ENCODE measurements at regions not wholly inside any gene's neighbourhood (a gene's known extent, or its start where the extent isn't known, plus 50 kb on each side); places are given as distances from the start of the nearest gene placed in this dataset.

DNA sequence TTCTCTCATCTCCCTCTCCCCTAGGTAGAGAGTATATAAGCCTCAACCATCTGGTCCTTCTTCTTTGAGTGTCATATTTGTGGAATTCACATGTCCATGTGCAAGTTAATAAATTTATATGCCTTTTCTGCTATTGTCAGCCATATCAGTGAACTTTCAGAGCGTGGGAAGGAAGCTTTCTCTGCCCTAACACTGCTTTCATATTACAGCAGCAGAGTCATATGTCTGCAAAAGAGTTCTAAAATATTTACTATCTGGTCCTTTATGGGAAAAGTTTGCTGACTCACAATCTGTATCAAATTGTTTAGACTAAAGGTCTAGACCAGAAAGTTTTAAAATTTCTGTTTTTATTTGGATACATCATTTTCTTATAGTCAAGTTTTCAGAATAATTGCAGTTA is 669.0 kb downstream of the LRRC70 start:
- ChIA-PET CTCF (interaction anchor here (0.5 kb wide), 1 partner anchor 258 kb away, joined by 5 read pairs; no protein-coding TSS in a partner anchor), POLR2A (ENCODE audit: low non-redundant PET) (no interaction called here)
- TF ChIP-seq, protein P1, sequence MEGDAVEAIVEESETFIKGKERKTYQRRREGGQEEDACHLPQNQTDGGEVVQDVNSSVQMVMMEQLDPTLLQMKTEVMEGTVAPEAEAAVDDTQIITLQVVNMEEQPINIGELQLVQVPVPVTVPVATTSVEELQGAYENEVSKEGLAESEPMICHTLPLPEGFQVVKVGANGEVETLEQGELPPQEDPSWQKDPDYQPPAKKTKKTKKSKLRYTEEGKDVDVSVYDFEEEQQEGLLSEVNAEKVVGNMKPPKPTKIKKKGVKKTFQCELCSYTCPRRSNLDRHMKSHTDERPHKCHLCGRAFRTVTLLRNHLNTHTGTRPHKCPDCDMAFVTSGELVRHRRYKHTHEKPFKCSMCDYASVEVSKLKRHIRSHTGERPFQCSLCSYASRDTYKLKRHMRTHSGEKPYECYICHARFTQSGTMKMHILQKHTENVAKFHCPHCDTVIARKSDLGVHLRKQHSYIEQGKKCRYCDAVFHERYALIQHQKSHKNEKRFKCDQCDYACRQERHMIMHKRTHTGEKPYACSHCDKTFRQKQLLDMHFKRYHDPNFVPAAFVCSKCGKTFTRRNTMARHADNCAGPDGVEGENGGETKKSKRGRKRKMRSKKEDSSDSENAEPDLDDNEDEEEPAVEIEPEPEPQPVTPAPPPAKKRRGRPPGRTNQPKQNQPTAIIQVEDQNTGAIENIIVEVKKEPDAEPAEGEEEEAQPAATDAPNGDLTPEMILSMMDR (conservative IDR thresholded peaks at IDR 0.05; ENCODE audit: low read depth) = no peak
- no peak overlapping the region for H3K27ac ChIP-seq
- no peak for DNase-seq (ENCODE audit: low spot score)

DNA sequence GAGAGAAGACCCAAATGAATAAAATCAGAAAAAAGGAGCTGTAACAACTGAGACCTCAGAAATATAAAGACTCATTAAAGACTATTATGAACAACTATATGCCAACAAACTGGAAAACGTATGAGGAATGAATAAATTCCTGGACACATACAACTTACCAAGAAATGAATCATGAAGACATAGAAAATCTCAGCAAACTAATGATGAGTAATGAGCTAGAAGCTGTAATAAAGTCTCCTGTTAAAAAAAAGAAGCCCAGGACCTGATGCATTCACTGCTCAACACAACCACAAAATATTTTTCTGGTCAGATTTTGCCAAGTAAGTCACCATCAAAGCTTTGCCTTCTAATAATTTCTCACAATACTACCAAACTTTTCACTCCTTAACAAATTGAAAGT is 666.7 kb downstream of the LRRC70 start:
- POLR2A ChIA-PET (ENCODE audit: low non-redundant PET) = no interaction called here
- CTCF ChIA-PET = interaction anchor here (0.7 kb wide), 1 partner anchor 69 kb away, joined by 4 read pairs; no protein-coding TSS in a partner anchor
- no peak for DNase-seq (ENCODE audit: low spot score)
- H3K27ac ChIP-seq = no peak overlapping the region
- TF ChIP-seq, protein P1 (conservative IDR thresholded peaks at IDR 0.05; ENCODE audit: low read depth) = no peak

DNA sequence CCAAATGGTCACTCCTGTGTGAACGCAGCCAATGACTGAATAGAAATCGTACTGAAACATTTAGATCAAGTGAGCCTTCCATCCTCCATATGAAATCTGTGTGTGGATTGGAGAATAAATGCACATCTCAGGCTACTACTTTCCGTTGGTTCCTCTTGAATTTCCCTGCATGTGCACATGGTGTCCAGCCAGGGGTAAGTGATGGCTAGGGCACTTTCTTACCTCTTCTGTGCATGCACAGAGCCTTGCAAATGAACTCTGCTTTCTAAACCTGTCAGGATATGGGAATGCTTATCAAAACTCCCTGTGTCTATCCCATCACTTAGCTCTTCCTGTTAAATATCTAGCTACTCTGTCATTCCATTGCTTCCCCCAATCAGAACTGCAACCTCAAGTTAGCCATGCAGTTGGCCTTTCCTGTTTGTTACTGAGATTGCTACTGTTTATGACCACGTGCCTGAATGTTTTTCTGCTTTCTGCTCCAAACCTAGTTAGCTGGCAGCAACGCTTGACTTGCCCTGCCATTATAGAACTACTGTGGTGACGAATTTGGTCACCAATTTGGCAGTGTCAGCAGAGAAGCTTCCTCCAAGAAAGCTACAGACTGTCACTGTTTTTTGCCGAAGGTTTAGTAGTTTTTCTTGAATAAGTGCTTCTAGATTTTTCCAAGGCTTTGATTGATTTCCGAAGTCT is 661.6 kb downstream of the LRRC70 start:
- TF ChIP-seq, protein P1 (conservative IDR thresholded peaks at IDR 0.05; ENCODE audit: low read depth) = no peak
- ChIA-PET POLR2A (ENCODE audit: low non-redundant PET) (no interaction called here), CTCF (no interaction called here)
- no peak for DNase-seq (ENCODE audit: low spot score)
- H3K27ac ChIP-seq = no peak overlapping the region

DNA sequence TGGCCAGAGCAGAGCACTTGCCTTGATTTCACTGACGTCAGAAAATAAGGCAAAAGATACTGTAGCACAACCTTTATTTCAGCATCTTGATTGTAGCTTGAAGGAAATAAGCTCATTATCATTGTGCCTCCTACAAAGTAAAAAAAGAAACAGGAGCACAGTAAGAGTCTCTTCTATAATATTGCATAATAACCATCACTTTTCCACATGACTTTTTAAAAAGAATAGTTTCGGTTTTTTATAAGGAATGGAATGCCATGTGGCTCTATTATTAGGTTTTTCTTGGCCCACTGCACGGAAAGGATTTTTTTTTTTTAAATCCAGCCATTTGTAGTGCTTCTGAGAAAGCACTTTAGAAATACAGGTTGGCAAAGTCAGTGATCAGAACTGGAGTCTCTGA is 655.3 kb downstream of the LRRC70 start:
- CTCF ChIA-PET = interaction anchor here (0.6 kb wide), 1 partner anchor 13 kb away, joined by 4 read pairs; no protein-coding TSS in a partner anchor
- no peak overlapping the region for H3K27ac ChIP-seq
- POLR2A ChIA-PET (ENCODE audit: low non-redundant PET) = no interaction called here
- DNase-seq (ENCODE audit: low spot score) = no peak
- TF ChIP-seq, protein P1 (conservative IDR thresholded peaks at IDR 0.05; ENCODE audit: low read depth) = no peak

DNA sequence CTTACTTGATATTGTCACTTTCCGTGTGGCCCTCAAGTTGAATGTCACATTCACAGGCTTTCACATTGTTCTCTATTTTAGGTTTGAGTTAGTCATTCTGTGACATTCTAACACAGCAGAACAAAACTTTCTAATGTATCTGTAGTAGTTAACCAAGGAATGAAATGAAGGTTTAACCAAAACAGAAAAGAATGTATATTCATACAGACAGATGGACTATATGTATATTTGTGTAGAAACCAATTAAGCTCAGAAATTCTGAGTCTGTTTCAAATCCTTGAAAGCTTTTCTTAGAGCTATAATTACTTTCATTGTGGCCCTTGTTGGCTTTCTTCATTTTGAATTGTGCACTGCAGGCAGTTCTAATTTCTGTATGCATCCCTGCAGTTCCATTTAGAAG is 654.7 kb downstream of the LRRC70 start:
- ChIA-PET POLR2A (ENCODE audit: low non-redundant PET) (no interaction called here), CTCF (interaction anchor here (0.6 kb wide), 1 partner anchor 12 kb away, joined by 4 read pairs; no protein-coding TSS in a partner anchor)
- TF ChIP-seq, protein P1 (conservative IDR thresholded peaks at IDR 0.05; ENCODE audit: low read depth) = no peak
- no peak for DNase-seq (ENCODE audit: low spot score)
- no peak overlapping the region for H3K27ac ChIP-seq

DNA sequence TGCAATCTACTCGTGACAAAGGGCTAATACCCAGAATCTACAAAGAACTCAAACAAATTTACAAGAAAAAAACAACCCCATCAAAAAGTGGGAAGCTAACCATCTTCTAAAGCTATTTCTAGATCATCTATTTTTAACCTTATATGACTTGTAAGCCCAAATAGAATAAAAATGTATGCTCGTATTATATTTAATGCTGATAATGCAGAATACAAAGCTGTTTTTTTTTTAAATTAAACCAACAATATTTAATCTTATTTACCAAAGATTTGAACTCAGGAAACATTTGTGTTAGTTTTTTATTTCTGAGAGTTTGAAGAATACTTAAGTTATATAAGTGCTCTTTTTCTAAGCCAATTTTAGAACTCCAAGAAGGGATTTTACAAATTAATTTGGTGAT is 652.1 kb downstream of the LRRC70 start:
- POLR2A ChIA-PET (ENCODE audit: low non-redundant PET) = no interaction called here
- DNase-seq (ENCODE audit: low spot score) = no peak
- CTCF ChIA-PET = no interaction called here
- TF ChIP-seq, protein P1 (conservative IDR thresholded peaks at IDR 0.05; ENCODE audit: low read depth) = no peak
- no peak overlapping the region for H3K27ac ChIP-seq

Measured in RWPE1 (cell line).